ENCODE measurements at regions not wholly inside any gene's neighbourhood (a gene's known extent, or its start where the extent isn't known, plus 50 kb on each side); places are given as distances from the start of the nearest gene placed in this dataset.
A peak's percentile ranks its signal among the peaks of the same experiment; 100 is the strongest.

DNA sequence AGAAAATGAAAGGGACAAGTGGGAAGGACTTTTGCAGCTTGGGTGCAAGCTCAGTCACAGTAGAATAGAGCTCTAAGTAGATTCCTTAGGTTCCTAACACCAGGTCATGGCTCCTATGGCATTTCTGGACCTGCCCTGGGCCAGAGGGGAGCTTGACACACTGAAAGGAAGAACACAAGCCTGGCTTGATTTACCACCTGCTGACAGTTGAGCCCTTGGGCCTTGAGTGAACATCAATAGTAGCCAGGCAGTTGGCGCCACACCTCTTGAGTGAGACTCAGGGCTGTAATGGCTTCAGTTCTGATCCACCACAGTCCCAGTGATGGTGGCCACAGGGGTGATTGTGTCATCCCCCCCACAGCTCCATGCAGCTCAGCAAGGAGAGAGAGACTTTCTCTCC, 221.9 kb upstream of the PCDH17 start:
- no peaks in the 10 kb centered on the region for H3K79me2 ChIP-seq (ENCODE audit: control insufficient read depth in 1 of 2, insufficient read depth in 2 of 2, low read length in 2 of 2)
- H2BK15ac ChIP-seq (ENCODE audit: low read length), result no peak overlapping the region
- H3K36me3 ChIP-seq (ENCODE audit: control insufficient read depth in 2 of 4, insufficient read depth in 4 of 4, low read length in 3 of 4), result no peaks in the 10 kb centered on the region
- no peak overlapping the region for H3K9ac ChIP-seq (replicated peaks in 1 of 4; ENCODE audit: extremely low read depth in 1 of 4, low read depth in 3 of 4, low read length in 3 of 4)
- H2BK12ac ChIP-seq (ENCODE audit: low read depth, low read length), result 0 out of 2 replicates have a peak overlapping the region, but pooled peaks have one; percentile 17
- WGBS, 2 experiments (ENCODE audit: extremely low coverage in 1 of 2, insufficient coverage in 1 of 2, insufficient read length in 1 of 2, insufficient replicate concordance in 2 of 2, low coverage in 1 of 2, low lambda C conversion rate in 2 of 2, missing lambda C conversion rate in 1 of 2), result 100% methylated on average over 1 of the region's 1 CpG; no CpG with 5 or more reads in 1 of the 2 experiments
- H2BK20ac ChIP-seq (ENCODE audit: low read length), result no peak overlapping the region
- ChIA-PET CTCF (ENCODE audit: partially characterized antibody) (no interaction called here), POLR2A (ENCODE audit: partially characterized antibody) (no interaction called here)
- H3K79me1 ChIP-seq (ENCODE audit: low read depth, low read length), result no peaks in the 10 kb centered on the region
- no peak overlapping the region for H3K23ac ChIP-seq (ENCODE audit: insufficient read length)
- H2AK5ac ChIP-seq (ENCODE audit: low read depth, low read length), result no peak overlapping the region
- DNase-seq (ENCODE audit: low read depth in 1 of 2, low spot score in 2 of 2) (no peak), FAIRE-seq (no peak)
- H2AFZ ChIP-seq (ENCODE audit: low read length), result no peak overlapping the region
- H3K4me2 ChIP-seq (ENCODE audit: insufficient read depth in 1 of 2, low read depth in 2 of 2, low read length in 2 of 2), result no peak overlapping the region
- no peak overlapping the region for H4K5ac ChIP-seq (ENCODE audit: insufficient read length, low read depth, low read length)
- H4K91ac ChIP-seq (replicated peaks; ENCODE audit: insufficient read length, low read length), result no peak overlapping the region
- H3K27me3 ChIP-seq (replicated peaks in 1 of 4; ENCODE audit: control insufficient read depth in 3 of 4, extremely low read depth in 1 of 4, insufficient read depth in 3 of 4, low read length in 3 of 4), result no peaks in the 10 kb centered on the region
- H4K20me1 ChIP-seq (replicated peaks in 1 of 2; ENCODE audit: control insufficient read depth in 1 of 2, insufficient read depth in 2 of 2, low read length in 2 of 2), result no peaks in the 10 kb centered on the region
- H3K4ac ChIP-seq (replicated peaks; ENCODE audit: insufficient read length, low read depth, low read length), result no peak overlapping the region
- H3K14ac ChIP-seq (ENCODE audit: insufficient read length), result no peak overlapping the region
- no peak overlapping the region for H3K27ac ChIP-seq (ENCODE audit: low read depth, low read length)
- H3K56ac ChIP-seq (replicated peaks; ENCODE audit: insufficient read length, low read depth, low read length), result no peak overlapping the region
- no peak overlapping the region for H2BK5ac ChIP-seq (ENCODE audit: low read depth, low read length)
- H3K4me3 ChIP-seq (ENCODE audit: extremely low read depth in 1 of 4, insufficient read depth in 2 of 4, low read depth in 3 of 4, low read length in 4 of 4), result no peak overlapping the region
- H3K4me1 ChIP-seq (replicated peaks in 1 of 4; ENCODE audit: control insufficient read depth in 3 of 4, insufficient read depth in 4 of 4, low read length in 3 of 4), result peaks cover 0 to 6% (median 3%) of the 10 kb centered on the region in 4 experiments; a peak in 2 of 7 replicates
- no peaks in the 10 kb centered on the region for H3K9me3 ChIP-seq (ENCODE audit: insufficient read depth in 2 of 2, low read depth in 1 of 2, low read length in 1 of 2)
- no peak overlapping the region for H2BK120ac ChIP-seq (replicated peaks; ENCODE audit: low read depth, low read length)
- H3K18ac ChIP-seq (ENCODE audit: extremely low read depth, low read length), result no peak overlapping the region; the same call in 1 of the 2 replicates
- H4K8ac ChIP-seq (ENCODE audit: extremely low read depth, insufficient read depth, low read length), result no peak overlapping the region; the same call in 1 of the 2 replicates
- no peaks in the 10 kb centered on the region for H3K23me2 ChIP-seq (ENCODE audit: low read depth, low read length)
- TF ChIP-seq, protein P1, sequence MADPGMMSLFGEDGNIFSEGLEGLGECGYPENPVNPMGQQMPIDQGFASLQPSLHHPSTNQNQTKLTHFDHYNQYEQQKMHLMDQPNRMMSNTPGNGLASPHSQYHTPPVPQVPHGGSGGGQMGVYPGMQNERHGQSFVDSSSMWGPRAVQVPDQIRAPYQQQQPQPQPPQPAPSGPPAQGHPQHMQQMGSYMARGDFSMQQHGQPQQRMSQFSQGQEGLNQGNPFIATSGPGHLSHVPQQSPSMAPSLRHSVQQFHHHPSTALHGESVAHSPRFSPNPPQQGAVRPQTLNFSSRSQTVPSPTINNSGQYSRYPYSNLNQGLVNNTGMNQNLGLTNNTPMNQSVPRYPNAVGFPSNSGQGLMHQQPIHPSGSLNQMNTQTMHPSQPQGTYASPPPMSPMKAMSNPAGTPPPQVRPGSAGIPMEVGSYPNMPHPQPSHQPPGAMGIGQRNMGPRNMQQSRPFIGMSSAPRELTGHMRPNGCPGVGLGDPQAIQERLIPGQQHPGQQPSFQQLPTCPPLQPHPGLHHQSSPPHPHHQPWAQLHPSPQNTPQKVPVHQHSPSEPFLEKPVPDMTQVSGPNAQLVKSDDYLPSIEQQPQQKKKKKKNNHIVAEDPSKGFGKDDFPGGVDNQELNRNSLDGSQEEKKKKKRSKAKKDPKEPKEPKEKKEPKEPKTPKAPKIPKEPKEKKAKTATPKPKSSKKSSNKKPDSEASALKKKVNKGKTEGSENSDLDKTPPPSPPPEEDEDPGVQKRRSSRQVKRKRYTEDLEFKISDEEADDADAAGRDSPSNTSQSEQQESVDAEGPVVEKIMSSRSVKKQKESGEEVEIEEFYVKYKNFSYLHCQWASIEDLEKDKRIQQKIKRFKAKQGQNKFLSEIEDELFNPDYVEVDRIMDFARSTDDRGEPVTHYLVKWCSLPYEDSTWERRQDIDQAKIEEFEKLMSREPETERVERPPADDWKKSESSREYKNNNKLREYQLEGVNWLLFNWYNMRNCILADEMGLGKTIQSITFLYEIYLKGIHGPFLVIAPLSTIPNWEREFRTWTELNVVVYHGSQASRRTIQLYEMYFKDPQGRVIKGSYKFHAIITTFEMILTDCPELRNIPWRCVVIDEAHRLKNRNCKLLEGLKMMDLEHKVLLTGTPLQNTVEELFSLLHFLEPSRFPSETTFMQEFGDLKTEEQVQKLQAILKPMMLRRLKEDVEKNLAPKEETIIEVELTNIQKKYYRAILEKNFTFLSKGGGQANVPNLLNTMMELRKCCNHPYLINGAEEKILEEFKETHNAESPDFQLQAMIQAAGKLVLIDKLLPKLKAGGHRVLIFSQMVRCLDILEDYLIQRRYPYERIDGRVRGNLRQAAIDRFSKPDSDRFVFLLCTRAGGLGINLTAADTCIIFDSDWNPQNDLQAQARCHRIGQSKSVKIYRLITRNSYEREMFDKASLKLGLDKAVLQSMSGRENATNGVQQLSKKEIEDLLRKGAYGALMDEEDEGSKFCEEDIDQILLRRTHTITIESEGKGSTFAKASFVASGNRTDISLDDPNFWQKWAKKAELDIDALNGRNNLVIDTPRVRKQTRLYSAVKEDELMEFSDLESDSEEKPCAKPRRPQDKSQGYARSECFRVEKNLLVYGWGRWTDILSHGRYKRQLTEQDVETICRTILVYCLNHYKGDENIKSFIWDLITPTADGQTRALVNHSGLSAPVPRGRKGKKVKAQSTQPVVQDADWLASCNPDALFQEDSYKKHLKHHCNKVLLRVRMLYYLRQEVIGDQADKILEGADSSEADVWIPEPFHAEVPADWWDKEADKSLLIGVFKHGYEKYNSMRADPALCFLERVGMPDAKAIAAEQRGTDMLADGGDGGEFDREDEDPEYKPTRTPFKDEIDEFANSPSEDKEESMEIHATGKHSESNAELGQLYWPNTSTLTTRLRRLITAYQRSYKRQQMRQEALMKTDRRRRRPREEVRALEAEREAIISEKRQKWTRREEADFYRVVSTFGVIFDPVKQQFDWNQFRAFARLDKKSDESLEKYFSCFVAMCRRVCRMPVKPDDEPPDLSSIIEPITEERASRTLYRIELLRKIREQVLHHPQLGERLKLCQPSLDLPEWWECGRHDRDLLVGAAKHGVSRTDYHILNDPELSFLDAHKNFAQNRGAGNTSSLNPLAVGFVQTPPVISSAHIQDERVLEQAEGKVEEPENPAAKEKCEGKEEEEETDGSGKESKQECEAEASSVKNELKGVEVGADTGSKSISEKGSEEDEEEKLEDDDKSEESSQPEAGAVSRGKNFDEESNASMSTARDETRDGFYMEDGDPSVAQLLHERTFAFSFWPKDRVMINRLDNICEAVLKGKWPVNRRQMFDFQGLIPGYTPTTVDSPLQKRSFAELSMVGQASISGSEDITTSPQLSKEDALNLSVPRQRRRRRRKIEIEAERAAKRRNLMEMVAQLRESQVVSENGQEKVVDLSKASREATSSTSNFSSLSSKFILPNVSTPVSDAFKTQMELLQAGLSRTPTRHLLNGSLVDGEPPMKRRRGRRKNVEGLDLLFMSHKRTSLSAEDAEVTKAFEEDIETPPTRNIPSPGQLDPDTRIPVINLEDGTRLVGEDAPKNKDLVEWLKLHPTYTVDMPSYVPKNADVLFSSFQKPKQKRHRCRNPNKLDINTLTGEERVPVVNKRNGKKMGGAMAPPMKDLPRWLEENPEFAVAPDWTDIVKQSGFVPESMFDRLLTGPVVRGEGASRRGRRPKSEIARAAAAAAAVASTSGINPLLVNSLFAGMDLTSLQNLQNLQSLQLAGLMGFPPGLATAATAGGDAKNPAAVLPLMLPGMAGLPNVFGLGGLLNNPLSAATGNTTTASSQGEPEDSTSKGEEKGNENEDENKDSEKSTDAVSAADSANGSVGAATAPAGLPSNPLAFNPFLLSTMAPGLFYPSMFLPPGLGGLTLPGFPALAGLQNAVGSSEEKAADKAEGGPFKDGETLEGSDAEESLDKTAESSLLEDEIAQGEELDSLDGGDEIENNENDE (IDR thresholded peaks at IDR 0.05; ENCODE audit: insufficient replicate concordance, low read length), result no peak

All from H1 (cell line).